GM19025 (cell line): ENCODE measurements at regions not wholly inside any gene's neighbourhood (a gene's known extent, or its start where the extent isn't known, plus 50 kb on each side); places are given as distances from the start of the nearest gene placed in this dataset.

Experiments
- ATAC-seq: cut with Tn5 transposase; IDR thresholded peaks from one replicate; pipeline ENCODE4 v1.9.1; 2021; ENCODE audit warnings: mild to moderate bottlenecking, low read depth, moderate library complexity; ENCODE audit not compliant: unreplicated experiment

DNA sequence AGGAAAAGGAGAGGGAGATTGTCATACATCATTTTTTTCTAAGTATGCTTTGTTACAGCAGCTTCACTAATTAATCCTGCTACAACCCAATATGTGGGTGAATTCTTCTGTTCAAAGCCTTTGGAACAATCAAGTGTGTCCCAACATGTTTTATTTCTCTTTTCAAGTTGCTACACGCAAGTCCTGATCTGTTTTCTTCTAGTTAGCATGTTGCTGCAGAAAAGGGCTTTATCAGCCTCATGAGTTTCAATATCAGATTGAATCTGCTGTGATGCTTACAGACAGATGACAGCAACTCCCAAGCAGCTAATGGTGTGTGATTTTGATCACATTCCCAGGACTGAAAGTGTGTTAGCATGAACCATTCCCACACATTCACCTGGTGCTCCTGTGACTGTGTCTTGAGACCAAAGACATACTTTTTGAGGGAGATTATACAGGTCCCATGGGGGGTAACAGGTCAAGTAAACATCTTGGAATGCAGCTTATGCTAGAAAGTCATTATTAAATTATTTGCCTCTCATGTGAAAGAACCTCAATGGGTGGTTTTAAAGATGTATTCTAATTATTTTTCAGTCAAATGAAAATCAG is 96.9 kb upstream of the KCNJ16 start:
- ATAC-seq, result no peak

DNA sequence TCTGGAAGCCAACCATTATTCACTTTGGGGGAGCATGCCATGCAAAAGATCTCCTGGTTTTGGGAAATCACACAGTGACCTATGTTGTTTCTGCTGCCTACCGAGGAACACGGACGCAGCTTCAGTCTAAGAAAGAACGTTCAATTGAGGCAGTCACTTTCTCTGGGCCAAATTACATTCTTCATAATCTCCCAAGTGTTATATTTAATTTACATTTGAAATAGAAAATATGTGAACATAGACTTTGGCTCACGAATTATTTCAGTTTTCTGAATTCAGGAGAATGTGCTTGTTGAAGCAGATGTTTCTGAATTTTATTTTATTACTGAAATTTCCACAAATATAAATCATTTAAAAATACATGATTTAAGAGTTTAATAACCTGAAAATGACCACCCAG is 93.6 kb upstream of the KCNJ16 start:
- no peak for ATAC-seq

DNA sequence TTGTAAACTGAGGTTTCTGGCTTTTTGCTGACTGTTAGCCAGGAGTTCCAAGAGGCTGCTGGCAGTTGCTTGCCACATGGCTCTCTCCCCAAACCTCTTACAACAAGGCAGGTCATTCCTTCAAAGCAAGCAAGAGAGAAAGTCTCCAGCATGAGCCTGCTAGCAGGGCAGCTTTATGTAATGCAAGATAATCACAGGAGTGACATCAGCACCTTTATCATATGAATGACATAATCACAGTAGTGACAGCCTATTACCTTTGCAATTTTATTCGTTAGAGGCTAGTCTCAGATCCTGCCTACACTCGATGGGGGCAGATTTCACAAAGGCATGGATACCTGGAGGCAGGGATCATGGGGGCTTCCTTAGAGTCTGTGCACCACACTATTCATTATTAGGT is 79.5 kb upstream of the KCNJ16 start:
- ATAC-seq, result no peak

DNA sequence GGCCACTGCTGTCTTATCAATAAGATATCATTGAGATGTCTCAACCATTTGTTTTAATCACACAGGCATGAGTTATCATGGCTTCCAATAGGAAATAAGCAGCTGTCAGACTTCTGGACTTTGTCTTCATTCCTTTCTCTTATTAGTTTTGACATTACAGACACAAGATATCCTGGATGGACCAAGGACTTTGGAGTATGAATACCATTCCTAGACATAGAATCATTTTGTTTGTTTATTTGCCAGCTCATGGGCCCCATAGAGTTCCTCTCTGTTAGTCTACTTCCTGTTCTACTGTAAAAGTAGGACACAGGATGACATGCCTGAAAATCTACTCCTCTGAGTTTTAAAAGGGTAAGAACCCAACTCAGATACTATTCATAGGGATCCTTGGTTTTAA is 77.7 kb upstream of the KCNJ16 start:
- ATAC-seq, result no peak

DNA sequence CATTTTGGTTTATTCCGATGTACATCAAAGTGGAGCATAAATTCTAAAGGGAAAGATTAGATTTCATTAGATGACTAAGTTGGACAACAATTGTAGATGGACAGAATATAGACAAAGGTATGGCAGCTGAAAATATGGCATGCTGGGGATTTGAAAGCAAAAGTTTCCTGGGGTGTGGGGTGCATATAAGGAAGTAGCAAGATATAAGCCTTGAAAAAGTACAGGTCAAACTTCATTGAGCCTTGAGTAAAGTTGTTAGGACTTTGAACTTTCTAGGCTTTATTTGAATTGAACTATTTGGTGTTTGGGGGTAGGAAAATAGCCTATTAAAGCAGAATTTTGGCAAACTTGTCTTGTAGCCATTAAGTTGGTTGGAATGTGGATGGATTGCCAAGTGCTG is 75.8 kb upstream of the KCNJ16 start:
- ATAC-seq, result no peak

DNA sequence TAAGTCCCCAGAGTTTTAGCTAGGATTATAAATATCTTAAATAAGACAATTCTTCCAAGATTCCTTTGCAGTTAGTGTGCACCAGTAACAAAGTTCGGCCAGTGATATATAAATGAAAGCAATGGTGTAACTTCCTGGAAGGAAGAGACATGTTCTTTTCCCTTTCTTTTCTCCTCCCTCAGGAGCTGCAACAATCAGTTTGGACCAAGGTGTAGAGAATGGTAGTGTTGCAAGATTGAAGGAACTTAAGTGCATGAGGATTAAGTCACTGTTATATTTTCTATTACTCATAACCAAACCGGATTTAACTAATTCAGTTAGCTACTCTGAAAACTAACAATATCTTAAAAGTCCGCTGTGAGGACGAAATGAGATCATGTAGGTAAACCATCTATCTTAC is 68.9 kb upstream of the KCNJ16 start:
- ATAC-seq, result no peak

DNA sequence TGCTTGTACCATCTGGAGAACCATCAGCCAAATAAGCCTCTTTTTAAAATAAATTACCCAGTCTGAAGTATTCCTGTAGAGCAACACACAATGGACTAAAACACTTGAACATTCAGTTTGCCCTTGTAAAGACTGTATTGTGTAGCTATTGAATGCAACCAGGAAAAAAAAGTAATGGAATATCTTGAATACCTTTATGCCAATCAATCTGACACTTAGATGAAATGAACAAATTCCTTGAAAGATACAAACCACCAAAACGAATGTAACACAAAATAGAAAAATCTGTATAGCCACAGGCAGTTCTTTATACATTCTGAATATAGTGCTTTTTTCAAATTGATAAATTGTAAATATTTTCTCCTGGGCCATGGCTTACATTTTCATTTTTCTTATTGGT is 63.3 kb upstream of the KCNJ16 start:
- no peak for ATAC-seq

DNA sequence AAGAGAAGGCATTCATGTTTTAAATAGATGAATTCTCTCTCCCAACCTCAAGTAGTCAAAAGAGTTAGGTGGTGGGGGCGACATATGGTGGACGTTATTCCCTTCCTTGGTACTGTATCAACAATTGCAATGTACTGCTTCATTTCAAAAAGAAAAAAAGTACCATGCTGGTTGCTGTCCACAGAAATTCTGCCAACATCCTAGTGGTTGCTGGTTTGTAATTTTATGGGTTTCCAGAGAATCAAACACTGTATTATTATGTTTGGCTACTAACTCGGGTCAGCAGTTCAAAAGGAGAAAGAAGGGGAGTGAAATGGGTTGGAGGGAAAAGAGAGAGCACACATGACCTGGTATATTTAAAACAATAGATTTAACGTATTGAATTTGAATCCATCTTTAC is 61.1 kb upstream of the KCNJ16 start:
- ATAC-seq, result no peak

DNA sequence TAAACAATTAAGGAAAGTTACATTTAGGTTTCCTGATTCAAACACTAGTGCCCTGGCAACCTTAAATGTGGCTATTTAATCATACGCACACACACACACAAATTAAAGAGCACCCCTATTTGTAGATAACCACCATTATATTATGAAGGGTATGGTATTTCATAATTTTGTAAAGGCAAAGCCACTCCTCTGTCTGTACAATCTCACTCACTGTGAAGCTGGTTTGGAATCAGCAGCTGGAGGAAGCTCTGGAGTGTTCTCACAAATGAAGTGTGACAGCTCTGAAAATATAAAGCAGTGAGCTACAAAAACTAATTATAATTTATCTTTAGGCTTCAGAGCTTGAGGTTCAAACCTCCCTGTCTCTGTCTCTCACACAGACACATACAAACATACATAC is 57.9 kb upstream of the KCNJ16 start:
- no peak for ATAC-seq

DNA sequence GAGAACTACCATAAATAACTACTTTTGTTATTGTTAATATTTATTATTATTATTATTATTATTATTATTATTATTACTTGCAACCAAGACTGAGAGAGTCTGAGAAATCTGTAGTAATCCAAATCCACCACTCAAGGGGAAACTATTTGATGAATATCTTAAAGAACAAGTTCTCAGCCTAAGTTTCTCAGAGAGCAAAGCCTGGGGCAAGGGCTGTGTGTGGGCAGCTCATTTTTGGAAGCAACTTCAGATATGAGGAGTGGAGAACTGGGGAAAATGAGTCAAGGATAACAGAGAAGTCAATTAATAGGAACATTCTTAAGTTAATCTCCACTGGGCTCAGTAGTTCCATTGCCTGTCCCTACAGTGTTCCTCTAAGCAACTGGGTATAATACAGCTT is 57.1 kb upstream of the KCNJ16 start:
- no peak for ATAC-seq

DNA sequence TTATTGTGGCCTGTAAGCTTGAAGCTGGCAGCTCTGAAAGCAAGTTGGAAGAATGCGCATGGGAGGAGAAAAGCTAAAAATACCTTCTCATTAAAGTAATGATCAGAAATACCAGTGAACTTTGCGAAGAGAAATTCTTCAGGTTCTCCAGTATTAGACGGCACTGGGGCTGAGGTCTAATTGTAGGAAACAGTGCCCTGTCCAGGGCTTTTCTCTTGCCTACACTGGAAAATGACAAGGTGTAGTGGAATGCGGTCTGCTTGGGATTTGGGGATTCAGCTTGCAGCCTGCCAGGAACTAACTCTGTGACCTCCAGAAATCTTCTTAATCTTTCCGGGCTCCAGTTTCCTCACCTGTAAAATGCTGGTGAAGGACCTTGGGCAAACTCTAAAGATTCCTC is 53.3 kb upstream of the KCNJ16 start:
- no peak for ATAC-seq

DNA sequence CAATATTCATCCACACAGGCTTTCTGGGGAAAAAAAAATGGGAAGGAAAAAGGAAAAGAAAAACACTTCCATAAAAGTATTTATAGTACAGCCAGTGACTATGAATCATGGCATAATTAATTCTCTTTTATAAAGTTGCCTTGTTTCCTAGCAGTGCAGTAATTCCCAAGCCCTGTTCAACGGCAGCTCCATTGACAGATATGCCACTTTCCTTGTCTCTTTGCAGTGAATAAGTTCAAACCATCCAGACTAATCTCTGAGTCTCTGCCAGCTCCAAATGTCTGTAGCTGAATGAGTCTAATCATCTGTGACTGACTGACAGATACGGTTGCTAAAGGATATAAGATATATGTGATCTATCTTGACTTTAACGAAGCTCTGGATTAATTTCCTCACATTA is 52.9 kb upstream of the KCNJ16 start:
- ATAC-seq, result no peak

DNA sequence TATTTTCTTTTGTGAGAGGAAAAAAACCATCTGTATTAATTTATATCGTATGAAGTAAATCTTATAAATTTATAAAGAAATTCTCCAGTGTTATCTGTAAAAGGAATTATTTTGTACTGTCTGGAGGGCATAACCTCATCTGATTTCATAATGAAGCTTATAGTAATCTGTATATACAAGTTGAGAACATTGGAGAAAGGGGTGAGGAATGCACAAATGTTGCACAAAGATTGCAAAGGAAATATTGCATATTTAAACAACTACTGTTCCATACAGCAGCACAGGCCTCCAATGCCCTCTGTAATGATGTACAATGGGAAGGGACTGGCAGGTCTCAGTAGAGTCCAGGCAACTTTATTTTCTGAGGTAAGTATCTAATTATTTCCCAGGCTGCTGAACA is 50.8 kb upstream of the KCNJ16 start:
- ATAC-seq, result no peak
